ENCODE measurements at regions not wholly inside any gene's neighbourhood (a gene's known extent, or its start where the extent isn't known, plus 50 kb on each side); places are given as distances from the start of the nearest gene placed in this dataset.
"Not testable (repeated sequence)": the region's sequence is repeated elsewhere in the genome, so short reads cannot be mapped to it uniquely, and the experiment has no call there.

DNA sequence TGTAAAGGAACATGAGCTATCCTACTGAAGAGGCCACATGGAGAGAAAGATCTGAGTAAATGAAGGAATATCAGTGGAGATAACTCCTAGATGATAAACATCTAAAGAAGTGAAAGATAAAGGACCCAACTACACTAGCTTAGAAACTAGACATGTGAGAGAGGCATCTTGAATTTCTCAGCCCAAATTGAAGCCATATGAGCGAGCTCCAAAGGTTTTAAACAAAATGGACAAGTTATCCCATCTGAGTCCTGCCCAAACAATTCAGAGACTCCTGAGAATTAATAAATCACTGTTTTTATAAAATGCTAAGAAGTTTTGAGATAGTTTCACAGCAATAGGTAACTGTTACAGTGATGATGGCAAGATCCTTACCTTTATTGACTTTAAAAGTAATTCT lies 438.9 kb downstream of the NAV3 start:
- H3K4me1 Mint-ChIP-seq, result no peaks in the 10 kb centered on the region
- no peak overlapping the region for H3K27ac Mint-ChIP-seq
- peaks cover 6% of the 10 kb centered on the region for H3K9me3 Mint-ChIP-seq
- H3K27me3 Mint-ChIP-seq, result no peaks in the 10 kb centered on the region
- no peaks in the 10 kb centered on the region for H3K36me3 Mint-ChIP-seq
- no peak for DNase-seq (ENCODE audit: low spot score in 2 of 2)
- no peak overlapping the region for H3K4me3 Mint-ChIP-seq
- ATAC-seq (ENCODE audit: low read depth), result no peak

DNA sequence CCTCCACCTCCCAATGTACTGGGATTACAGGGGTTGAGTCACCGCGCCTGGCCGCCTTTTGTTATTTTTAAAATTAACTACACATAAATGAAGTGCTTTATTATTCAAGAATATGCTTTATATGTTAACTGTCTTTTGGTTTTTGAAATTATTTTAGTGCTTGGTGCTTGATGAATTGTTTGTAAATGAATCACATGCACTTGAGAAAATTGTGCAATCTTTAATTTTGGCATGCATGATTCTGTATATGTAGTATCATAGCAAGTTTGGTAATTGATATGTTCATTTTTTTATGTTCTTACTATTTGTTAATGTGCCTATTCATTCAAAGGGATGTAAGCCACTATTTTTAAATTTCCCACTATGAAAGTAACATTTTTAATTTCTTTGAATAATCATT lies 440.9 kb downstream of the NAV3 start:
- Mint-ChIP-seq H3K9me3 (peaks cover 6% of the 10 kb centered on the region), H3K4me1 (no peaks in the 10 kb centered on the region), H3K27ac (no peak overlapping the region), H3K4me3 (no peak overlapping the region), H3K27me3 (no peaks in the 10 kb centered on the region), H3K36me3 (no peaks in the 10 kb centered on the region)
- ATAC-seq (ENCODE audit: low read depth), result no peak
- DNase-seq (ENCODE audit: low spot score in 2 of 2), result no peak

DNA sequence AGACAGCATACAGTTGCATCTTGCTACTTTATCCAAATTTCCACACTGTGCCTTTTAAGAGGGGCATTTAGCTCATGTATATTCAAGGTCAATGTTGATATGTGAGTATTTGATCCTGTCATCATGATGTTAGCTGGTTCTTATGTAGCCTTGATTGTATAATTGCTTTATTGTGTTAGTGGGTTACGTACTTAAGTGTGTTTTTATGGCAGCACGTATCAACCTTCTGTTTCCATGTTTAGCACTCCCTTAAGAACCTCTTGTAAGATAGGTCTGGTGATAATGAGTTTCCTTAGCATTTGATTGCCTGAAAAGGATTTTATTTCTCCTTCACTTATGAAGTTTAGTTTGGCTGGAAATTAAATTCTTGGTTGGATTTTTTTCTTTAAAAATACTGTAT lies 445.2 kb downstream of the NAV3 start:
- Mint-ChIP-seq H3K36me3 (no peaks in the 10 kb centered on the region), H3K4me3 (no peak overlapping the region), H3K27ac (no peak overlapping the region), H3K9me3 (peaks cover 9% of the 10 kb centered on the region), H3K4me1 (peaks cover 3% of the 10 kb centered on the region), H3K27me3 (peaks cover 5% of the 10 kb centered on the region)
- ATAC-seq (ENCODE audit: low read depth) (no peak), DNase-seq (ENCODE audit: low spot score in 2 of 2) (no peak)

DNA sequence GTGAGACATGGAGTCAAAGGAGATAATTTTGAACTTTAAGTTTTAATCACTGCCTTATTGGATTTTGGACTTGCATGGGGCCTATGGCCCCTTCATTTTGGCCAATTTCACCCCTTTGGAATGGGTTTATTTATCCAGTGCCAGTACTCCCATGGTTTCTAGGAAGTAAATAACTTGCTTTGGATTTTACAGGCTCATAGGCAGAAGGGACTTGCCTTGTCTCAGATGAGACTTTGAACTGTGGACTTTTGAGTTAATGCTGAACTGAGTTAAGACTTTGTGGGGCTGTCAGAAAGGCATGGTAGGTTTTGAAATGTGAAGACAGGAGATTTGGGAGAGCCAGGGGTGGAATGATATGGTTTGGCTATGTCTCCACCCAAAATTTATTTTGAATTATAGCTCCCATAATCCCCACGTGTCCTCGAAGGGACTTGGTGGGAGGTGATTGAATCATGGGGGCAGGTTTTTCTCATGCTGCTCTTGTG lies 448.1 kb downstream of the NAV3 start:
- peaks cover 6% of the 10 kb centered on the region for H3K4me1 Mint-ChIP-seq

DNA sequence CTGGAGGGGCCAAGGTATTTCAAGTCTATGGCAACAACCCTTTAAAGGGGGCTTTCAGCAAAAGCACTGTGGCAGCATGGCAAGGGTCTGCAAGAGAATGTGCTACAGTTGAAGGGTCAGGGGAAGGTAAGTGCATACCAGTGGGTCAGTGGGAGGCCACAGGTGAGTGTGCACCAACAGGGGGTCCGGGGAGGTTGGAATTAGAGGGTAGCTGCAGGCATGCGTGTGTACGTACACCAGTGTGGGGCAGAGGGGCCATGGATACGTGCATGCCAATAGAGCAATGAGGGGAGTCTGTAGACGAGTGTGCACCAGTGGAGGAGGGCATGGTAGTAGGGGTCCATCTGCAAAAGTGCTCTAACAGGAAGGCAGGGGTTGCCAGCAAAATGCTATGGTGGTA lies 448.9 kb downstream of the NAV3 start:
- peaks cover 4% of the 10 kb centered on the region for H3K9me3 Mint-ChIP-seq
- peaks cover 6% of the 10 kb centered on the region for H3K4me1 Mint-ChIP-seq
- H3K27ac Mint-ChIP-seq, result no peak overlapping the region
- DNase-seq (ENCODE audit: low spot score in 2 of 2) (no peak), ATAC-seq (ENCODE audit: low read depth) (no peak)
- no peak overlapping the region for H3K4me3 Mint-ChIP-seq
- H3K27me3 Mint-ChIP-seq, result peaks cover 5% of the 10 kb centered on the region
- no peaks in the 10 kb centered on the region for H3K36me3 Mint-ChIP-seq

More for the DNA sequence above, 448.1 kb downstream of the NAV3 start:
- H3K9me3 Mint-ChIP-seq, result peaks cover 4% of the 10 kb centered on the region
- DNase-seq (ENCODE audit: low spot score in 2 of 2) (no peak), ATAC-seq (ENCODE audit: low read depth) (no peak)
- peaks cover 5% of the 10 kb centered on the region for H3K27me3 Mint-ChIP-seq
- H3K4me3 Mint-ChIP-seq, result no peak overlapping the region
- H3K27ac Mint-ChIP-seq, result no peak overlapping the region
- no peaks in the 10 kb centered on the region for H3K36me3 Mint-ChIP-seq

DNA sequence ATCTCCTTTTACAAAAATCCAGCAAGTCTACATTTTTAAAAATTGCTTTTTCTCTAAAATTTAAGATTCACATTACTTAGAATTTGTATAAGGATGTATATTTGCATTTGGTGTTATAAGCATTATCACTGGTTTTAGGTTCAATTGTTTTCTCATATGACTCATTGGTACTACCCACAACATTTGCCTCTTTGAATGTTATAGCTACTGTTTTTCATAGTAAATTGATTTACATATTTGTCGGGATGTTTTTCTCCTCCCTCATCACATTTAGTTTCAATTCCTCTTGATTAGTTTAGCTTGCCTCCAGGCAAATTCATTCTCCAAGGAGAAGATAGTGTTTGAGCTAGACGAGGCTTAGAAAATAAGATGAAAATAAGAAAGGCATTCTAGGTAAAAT lies 450.4 kb downstream of the NAV3 start:
- not testable (repeated sequence) for H3K27ac Mint-ChIP-seq; H3K4me1 Mint-ChIP-seq; DNase-seq (ENCODE audit: low spot score in 2 of 2); H3K9me3 Mint-ChIP-seq; H3K27me3 Mint-ChIP-seq; H3K4me3 Mint-ChIP-seq; ATAC-seq (ENCODE audit: low read depth); H3K36me3 Mint-ChIP-seq

DNA sequence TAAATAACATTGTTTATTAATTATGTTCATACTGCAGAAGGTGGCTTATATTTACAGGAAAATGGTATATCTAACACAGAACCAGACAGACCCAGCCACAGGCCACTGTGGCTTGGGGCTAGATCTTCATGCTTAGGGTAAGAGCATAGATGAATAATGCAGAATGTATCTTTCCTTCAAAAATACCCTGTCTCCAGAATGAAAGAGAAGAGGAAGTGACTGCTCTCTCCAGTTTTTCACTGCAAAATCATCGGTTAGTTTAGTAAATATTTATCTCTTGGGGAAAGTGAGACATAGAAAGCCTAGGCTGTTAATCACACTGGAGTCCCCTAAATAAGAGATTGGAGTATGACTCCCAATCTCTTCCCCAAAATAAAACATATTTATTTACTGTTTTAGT lies 453.7 kb downstream of the NAV3 start:
- Mint-ChIP-seq H3K4me1 (peaks cover 6% of the 10 kb centered on the region), H3K27me3 (peaks cover 4% of the 10 kb centered on the region), H3K9me3 (no peaks in the 10 kb centered on the region), H3K4me3 (no peak overlapping the region), H3K27ac (no peak overlapping the region), H3K36me3 (no peaks in the 10 kb centered on the region)
- ATAC-seq (ENCODE audit: low read depth) (no peak), DNase-seq (ENCODE audit: low spot score in 2 of 2) (no peak)

DNA sequence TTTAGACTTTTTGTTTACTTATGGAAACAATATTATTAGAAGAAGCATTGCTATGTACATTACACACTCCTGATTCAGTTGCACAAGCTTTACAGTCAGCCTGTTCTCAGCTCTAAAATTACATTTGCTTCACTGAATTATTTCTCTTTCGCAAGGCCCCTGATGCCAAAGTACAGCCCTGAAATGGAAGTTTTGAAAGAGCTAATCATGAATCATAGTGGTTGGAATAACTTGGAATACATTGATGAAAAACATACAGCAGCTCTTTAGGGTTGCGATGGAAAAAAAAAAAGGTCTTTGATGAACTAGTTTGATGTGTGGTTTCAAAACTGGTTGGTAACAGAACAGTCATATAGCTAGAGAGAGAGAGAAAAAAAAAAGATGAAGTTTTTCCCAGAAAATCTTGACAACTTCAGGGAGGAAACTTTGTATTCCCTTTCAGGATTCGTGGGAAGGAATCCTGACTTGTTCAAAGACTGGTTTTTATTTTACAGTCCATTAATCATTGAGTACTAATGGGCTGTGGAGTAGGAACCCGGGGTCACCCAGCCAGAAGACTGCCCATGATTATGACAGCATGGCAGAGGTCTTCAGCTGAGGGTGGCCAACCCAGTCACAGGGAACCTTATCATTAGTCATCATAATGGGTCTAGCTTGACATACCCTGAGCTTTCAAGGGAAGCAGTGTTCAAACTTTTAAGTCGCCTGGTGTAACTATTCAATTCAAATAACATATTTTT lies 460.1 kb downstream of the NAV3 start:
- DNase-seq (ENCODE audit: low spot score in 2 of 2) (no peak), ATAC-seq (ENCODE audit: low read depth) (no peak)
- Mint-ChIP-seq H3K9me3 (no peaks in the 10 kb centered on the region), H3K27me3 (no peaks in the 10 kb centered on the region), H3K36me3 (no peaks in the 10 kb centered on the region), H3K4me3 (no peak overlapping the region), H3K27ac (no peak overlapping the region), H3K4me1 (no peaks in the 10 kb centered on the region)

DNA sequence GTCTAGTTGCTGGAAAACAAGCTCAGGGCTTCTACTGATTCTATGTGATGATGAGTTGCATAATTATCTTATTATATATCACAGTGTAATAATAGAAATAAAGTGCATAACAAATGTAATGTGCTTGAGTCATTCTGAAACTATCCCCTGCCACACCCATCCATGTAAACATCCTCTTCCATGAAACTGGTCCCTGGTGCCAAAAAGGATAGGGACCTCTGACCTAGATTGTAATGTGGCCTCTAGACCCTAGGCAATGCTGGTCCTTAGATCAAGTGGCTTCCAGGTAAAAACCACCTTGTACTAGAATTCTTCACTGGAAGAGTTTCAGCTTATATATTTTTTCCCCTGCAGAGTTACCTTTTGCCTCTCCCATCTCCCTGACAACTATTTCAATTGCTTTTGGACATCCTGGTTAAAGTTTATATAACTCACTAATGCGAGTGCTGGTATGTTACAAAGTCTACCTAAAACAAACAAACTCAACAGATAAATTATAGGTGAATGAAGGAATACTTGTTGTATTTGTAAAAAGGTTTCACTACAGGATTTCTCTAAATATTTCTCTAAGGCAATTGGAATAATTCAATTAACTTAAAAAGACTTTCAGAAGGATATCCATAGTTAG lies 462.5 kb downstream of the NAV3 start:
- no peaks in the 10 kb centered on the region for H3K36me3 Mint-ChIP-seq
- no peak overlapping the region for H3K4me3 Mint-ChIP-seq
- ATAC-seq (ENCODE audit: low read depth), result no peak
- H3K27me3 Mint-ChIP-seq, result no peaks in the 10 kb centered on the region
- no peaks in the 10 kb centered on the region for H3K4me1 Mint-ChIP-seq
- DNase-seq (ENCODE audit: low spot score in 2 of 2), result no peak
- no peak overlapping the region for H3K27ac Mint-ChIP-seq
- H3K9me3 Mint-ChIP-seq, result no peaks in the 10 kb centered on the region

DNA sequence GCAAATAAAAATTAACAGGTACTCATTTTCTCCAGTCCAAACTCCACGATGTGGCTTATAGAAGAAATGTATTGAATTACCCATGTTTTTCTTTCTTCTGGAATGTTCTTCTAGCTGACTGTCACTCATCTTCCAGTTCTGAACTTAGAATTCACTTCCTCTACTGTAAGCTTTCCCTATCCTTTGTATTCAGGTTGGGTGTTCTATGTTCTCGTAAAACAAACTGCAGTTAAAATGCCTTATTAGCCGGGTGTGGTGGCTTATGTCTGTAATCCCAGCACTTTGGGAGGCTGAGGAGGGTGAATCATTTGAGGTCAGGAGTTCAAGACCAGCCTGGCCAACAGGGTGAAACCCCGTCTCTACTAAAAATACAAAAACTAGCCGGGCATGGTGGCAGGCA lies 470.6 kb downstream of the NAV3 start:
- H3K36me3 Mint-ChIP-seq; H3K9me3 Mint-ChIP-seq; H3K4me1 Mint-ChIP-seq; ATAC-seq (ENCODE audit: low read depth); H3K4me3 Mint-ChIP-seq; H3K27me3 Mint-ChIP-seq; DNase-seq (ENCODE audit: low spot score in 2 of 2); H3K27ac Mint-ChIP-seq: not testable (repeated sequence)

DNA sequence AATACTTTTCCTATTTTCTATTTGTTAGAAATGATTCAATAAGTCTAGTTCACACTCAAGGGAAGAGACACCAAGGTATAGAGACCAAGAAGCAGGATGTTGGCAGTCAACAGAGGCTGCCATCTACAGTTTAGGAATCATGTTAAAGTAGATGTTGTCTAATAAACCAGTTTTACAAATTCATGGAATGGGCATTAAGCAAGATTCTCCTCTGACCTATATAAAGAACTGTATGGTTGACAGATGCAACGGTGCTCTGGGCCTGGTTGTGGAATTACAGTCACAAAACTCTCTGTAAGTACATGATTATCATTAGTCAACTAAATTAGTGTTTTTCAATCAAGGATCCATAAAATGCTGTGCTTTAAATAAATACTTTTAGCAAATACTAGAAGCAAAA lies 475.1 kb downstream of the NAV3 start:
- DNase-seq (ENCODE audit: low spot score in 2 of 2) (no peak), ATAC-seq (ENCODE audit: low read depth) (no peak)
- no peaks in the 10 kb centered on the region for H3K27me3 Mint-ChIP-seq
- no peaks in the 10 kb centered on the region for H3K4me1 Mint-ChIP-seq
- no peaks in the 10 kb centered on the region for H3K36me3 Mint-ChIP-seq
- H3K27ac Mint-ChIP-seq, result no peak overlapping the region
- H3K9me3 Mint-ChIP-seq, result no peaks in the 10 kb centered on the region
- no peak overlapping the region for H3K4me3 Mint-ChIP-seq

DNA sequence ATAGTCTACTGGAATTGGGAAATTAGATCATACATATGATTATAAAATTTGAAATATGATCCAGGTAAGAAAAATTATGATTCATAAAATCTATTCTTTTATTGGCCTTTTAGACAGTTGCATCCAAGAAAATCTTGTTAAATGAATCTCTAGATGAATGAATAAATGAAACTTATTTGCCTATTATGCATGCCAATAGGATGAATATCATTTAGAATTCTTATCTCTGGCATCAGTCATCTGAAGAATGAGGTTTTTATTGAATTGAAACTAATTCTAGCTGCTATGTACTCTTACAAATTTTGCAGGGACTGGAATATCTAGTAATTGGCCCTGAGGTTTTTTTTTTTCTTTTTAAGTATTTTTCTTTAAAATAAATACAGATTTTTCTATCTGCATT lies 475.5 kb downstream of the NAV3 start:
- H3K36me3 Mint-ChIP-seq, result no peaks in the 10 kb centered on the region

DNA sequence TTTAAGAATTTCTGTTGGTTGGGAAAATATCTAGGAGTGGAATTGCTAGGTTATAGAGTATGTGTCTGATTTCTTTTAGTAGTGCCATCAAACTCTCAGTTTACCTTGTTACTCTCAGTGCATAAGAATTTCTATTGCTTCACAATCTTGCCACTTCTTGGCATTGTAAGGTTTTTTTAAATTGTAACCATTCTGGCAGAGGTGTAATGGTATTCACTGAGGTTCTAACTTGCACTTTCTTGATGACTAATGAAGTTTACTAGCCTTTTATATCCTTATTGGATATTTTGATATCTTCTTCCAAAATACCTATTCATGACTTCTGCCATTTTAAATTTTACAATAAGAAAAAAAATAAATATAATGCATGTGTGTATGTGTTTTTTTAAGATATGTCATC lies 478.0 kb downstream of the NAV3 start:
- no peak overlapping the region for H3K27ac Mint-ChIP-seq
- H3K4me3 Mint-ChIP-seq, result no peak overlapping the region
- ATAC-seq (ENCODE audit: low read depth) (no peak), DNase-seq (ENCODE audit: low spot score in 2 of 2) (no peak)
- no peaks in the 10 kb centered on the region for H3K9me3 Mint-ChIP-seq
- no peaks in the 10 kb centered on the region for H3K4me1 Mint-ChIP-seq
- no peaks in the 10 kb centered on the region for H3K36me3 Mint-ChIP-seq
- H3K27me3 Mint-ChIP-seq, result no peaks in the 10 kb centered on the region

More for the DNA sequence above, 475.5 kb downstream of the NAV3 start:
- H3K27me3 Mint-ChIP-seq, result no peaks in the 10 kb centered on the region
- no peaks in the 10 kb centered on the region for H3K4me1 Mint-ChIP-seq
- no peak for ATAC-seq (ENCODE audit: low read depth)
- H3K9me3 Mint-ChIP-seq, result no peaks in the 10 kb centered on the region
- no peak overlapping the region for H3K27ac Mint-ChIP-seq
- H3K4me3 Mint-ChIP-seq, result no peak overlapping the region
- no peak for DNase-seq (ENCODE audit: low spot score in 2 of 2)

DNA sequence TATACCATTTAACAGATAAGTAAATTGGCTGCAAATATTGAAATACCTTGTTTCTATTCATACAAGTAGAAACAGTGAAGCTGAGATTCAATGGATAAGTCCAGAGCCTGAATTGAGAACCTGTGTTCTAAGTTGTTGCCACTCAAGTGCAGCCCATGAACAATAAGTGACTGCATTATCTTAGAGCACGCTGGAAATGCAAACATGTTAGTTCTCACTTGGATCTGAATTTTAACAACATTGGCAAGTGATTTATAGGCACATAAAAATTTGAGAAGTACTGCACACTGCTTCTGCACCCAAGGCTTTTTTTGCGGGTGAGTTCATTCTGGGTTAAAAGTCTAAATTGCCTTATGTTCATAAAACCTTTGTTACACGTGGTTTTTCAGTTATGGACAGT lies 484.3 kb downstream of the NAV3 start:
- DNase-seq (ENCODE audit: low spot score in 2 of 2) (no peak), ATAC-seq (ENCODE audit: low read depth) (no peak)
- Mint-ChIP-seq H3K4me1 (no peaks in the 10 kb centered on the region), H3K36me3 (no peaks in the 10 kb centered on the region), H3K9me3 (peaks cover 3% of the 10 kb centered on the region), H3K4me3 (no peak overlapping the region), H3K27me3 (no peaks in the 10 kb centered on the region), H3K27ac (no peak overlapping the region)

DNA sequence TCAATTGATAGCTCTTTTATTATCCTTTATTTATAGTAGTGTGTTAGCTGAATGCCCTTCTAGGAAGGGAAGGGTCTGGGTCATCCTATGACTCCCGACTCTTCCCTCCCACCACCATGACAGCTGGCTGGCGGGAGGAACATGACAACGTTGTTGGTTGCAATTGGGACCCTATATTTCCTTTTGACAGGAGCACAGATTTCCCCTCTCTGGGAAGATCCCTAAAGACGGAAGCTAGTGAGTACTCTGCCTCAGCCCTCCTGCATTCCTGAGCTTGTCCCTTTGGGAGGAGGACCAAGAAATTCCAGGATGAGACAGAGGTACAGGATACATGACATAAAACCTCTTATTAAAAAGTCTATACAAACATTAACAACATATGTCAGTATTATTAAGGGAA lies 485.4 kb downstream of the NAV3 start:
- Mint-ChIP-seq H3K27ac (no peak overlapping the region), H3K4me3 (no peak overlapping the region), H3K9me3 (peaks cover 3% of the 10 kb centered on the region), H3K4me1 (no peaks in the 10 kb centered on the region), H3K36me3 (no peaks in the 10 kb centered on the region), H3K27me3 (no peaks in the 10 kb centered on the region)
- no peak for ATAC-seq (ENCODE audit: low read depth)
- no peak for DNase-seq (ENCODE audit: low spot score in 2 of 2)

Data from memory B cell (primary cell).